OCI-LY7 (cell line): ENCODE measurements at regions not wholly inside any gene's neighbourhood (a gene's known extent, or its start where the extent isn't known, plus 50 kb on each side); places are given as distances from the start of the nearest gene placed in this dataset.

Experiments used
- BruUV-seq: library from RNA; stranded (reverse); fragments of 400-500 nt; replicated peaks from 2 replicates; lab custom pipeline; 2021; lab: Mats Ljungman, UMichigan
- CTCF ChIA-PET: fragments of 300-600 bp; sonication (Branson Sonifier 250); formaldehyde crosslinking; loops from one replicate; lab custom pipeline; 2022; ENCODE audit warnings: antibody characterized with exemption; ENCODE audit not compliant: unreplicated experiment; lab: Charles Lee
- POLR2A ChIA-PET: fragments of 300-600 bp; sonication (Branson Sonifier 250); formaldehyde crosslinking; loops from one replicate; lab custom pipeline; 2022; ENCODE audit warnings: antibody characterized with exemption; lab: Charles Lee
- DNase-seq: peaks from one replicate; pipeline ENCODE4 v3.0.0-alpha.2; 2015; ENCODE audit warnings: low spot score
- H2AFZ ChIP-seq: fragments of 200-600 bp; sonication (generic), shearing (Covaris generic); 2 replicates; pipeline ENCODE4 v1.6.1; 2014; ENCODE audit warnings: mild to moderate bottlenecking, antibody characterized with exemption, low read length, moderate library complexity
- H3K27ac ChIP-seq: fragments of 200-600 bp; sonication (generic); 2 replicates; pipeline ENCODE4 v1.5.1; 2014; ENCODE audit warnings: mixed run types, low read depth, mild to moderate bottlenecking, moderate library complexity, low read length, inconsistent platforms; ENCODE audit not compliant: poor library complexity, severe bottlenecking
- H3K36me3 ChIP-seq: fragments of 200-600 bp; sonication (generic); 2 replicates; pipeline ENCODE4 v1.6.1; 2014; ENCODE audit warnings: mild to moderate bottlenecking, antibody characterized with exemption, low read length, moderate library complexity, mixed read lengths; ENCODE audit not compliant: insufficient read depth
- H3K4me1 ChIP-seq: fragments of 200-600 bp; sonication (generic); 2 replicates; pipeline ENCODE4 v1.5.1; 2014; ENCODE audit warnings: mild to moderate bottlenecking, low read length; ENCODE audit not compliant: insufficient read depth, poor library complexity, severe bottlenecking
- H3K4me2 ChIP-seq: fragments of 200-600 bp; sonication (generic); 2 replicates; pipeline ENCODE4 v1.6.1; 2014; ENCODE audit warnings: mild to moderate bottlenecking, low read length
- H3K4me3 ChIP-seq: fragments of 200-600 bp; sonication (generic); 2 replicates; pipeline ENCODE4 v1.5.1; 2014; ENCODE audit warnings: mild to moderate bottlenecking, low read depth, low read length; ENCODE audit not compliant: poor library complexity, severe bottlenecking
- H3K79me2 ChIP-seq: fragments of 200-600 bp; sonication (generic); 2 replicates; pipeline ENCODE4 v1.6.1; 2016; ENCODE audit warnings: low read depth, mild to moderate bottlenecking, low read length, moderate library complexity, mixed read lengths; ENCODE audit not compliant: insufficient read depth
- H3K9me2 ChIP-seq: fragments of 200-600 bp; sonication (generic); 2 replicates; pipeline ENCODE4 v1.6.1; 2016; ENCODE audit warnings: mild to moderate bottlenecking, low read length, mixed read lengths; ENCODE audit not compliant: insufficient read depth
- H3K9me3 ChIP-seq: fragments of 200-600 bp; sonication (generic); 2 replicates; pipeline ENCODE4 v1.6.1; 2014; ENCODE audit warnings: mild to moderate bottlenecking, mixed run types, low read length, mixed read lengths
- H4K20me1 ChIP-seq: fragments of 200-600 bp; sonication (generic); 2 replicates; pipeline ENCODE4 v1.6.1; 2014; ENCODE audit warnings: mild to moderate bottlenecking, antibody characterized with exemption, low read length, moderate library complexity, mixed read lengths; ENCODE audit not compliant: insufficient read depth
- CTCF ChIP-seq: fragments of 200-600 bp; sonication (generic); conservative IDR thresholded peaks from 2 replicates; pipeline ENCODE4 v1.5.1; 2014; ENCODE audit warnings: mild to moderate bottlenecking, antibody characterized with exemption, low read length, moderate library complexity, mixed read lengths
- EZH2phosphoT487 ChIP-seq: fragments of 200-600 bp; sonication (generic); IDR thresholded peaks from 2 replicates; pipeline ENCODE4 v1.6.1; 2018; ENCODE audit warnings: low read depth, borderline replicate concordance, mild to moderate bottlenecking, mixed run types, antibody characterized with exemption, low read length, moderate library complexity, mixed read lengths
- intact Hi-C: fragments of 100-400 bp; cut with micrococcal nuclease; formaldehyde crosslinking; loops from one replicate; pipeline ENCODE4 v1.10.0; 2022; ENCODE audit not compliant: unreplicated experiment

GRCh38 chr18:55115606-55116005, 156.3 kb upstream of the CCDC68 start:
- Histone ChIP-seq H3K27ac (no peak overlapping the region), H3K36me3 (no peaks in the 10 kb centered on the region), H3K4me3 (no peak overlapping the region), H3K4me1 (no peaks in the 10 kb centered on the region), H2AFZ (no peak overlapping the region), H3K4me2 (no peak overlapping the region), H3K79me2 (no peaks in the 10 kb centered on the region), H3K9me2 (no peaks in the 10 kb centered on the region), H3K9me3 (no peaks in the 10 kb centered on the region), H4K20me1 (no peaks in the 10 kb centered on the region)
- TF ChIP-seq EZH2phosphoT487 (no peak), CTCF (no peak)
- no TSS peak for BruUV-seq
- intact Hi-C loops = no loop called here
- CTCF ChIA-PET = no interaction called here
- DNase-seq = no peak
- POLR2A ChIA-PET = interaction anchor here (0.7 kb wide), 1 partner anchor 46 kb away, joined by 3 read pairs; no protein-coding TSS in a partner anchor

- TF ChIP-seq CTCF = no peak
- TF ChIP-seq EZH2phosphoT487 = no peak
- CTCF ChIA-PET = no interaction called here
- POLR2A ChIA-PET = no interaction called here
- DNase-seq = no peak
- no peaks in the 10 kb centered on the region for H3K9me3 ChIP-seq
- H3K4me1 ChIP-seq = no peaks in the 10 kb centered on the region
- intact Hi-C loops = no loop called here
- H4K20me1 ChIP-seq = no peaks in the 10 kb centered on the region
- H3K27ac ChIP-seq = no peak overlapping the region
- no TSS peak for BruUV-seq
- no peaks in the 10 kb centered on the region for H3K79me2 ChIP-seq
- no peak overlapping the region for H3K4me2 ChIP-seq
- H3K36me3 ChIP-seq = no peaks in the 10 kb centered on the region
- no peaks in the 10 kb centered on the region for H3K9me2 ChIP-seq
- no peak overlapping the region for H3K4me3 ChIP-seq
- H2AFZ ChIP-seq = no peak overlapping the region
Measured at GRCh38 chr18:55114876-55115275, 155.6 kb upstream of the CCDC68 start.

- POLR2A ChIA-PET = no interaction called here
- H3K4me3 ChIP-seq = no peak overlapping the region
- intact Hi-C loops = no loop called here
- no peak overlapping the region for H3K4me2 ChIP-seq
- DNase-seq = no peak
- H4K20me1 ChIP-seq = no peaks in the 10 kb centered on the region
- H2AFZ ChIP-seq = no peak overlapping the region
- H3K9me2 ChIP-seq = no peaks in the 10 kb centered on the region
- CTCF ChIA-PET = no interaction called here
- no TSS peak for BruUV-seq
- H3K4me1 ChIP-seq = no peaks in the 10 kb centered on the region
- TF ChIP-seq EZH2phosphoT487 = no peak
- TF ChIP-seq CTCF = no peak
- no peak overlapping the region for H3K27ac ChIP-seq
- no peaks in the 10 kb centered on the region for H3K79me2 ChIP-seq
- no peaks in the 10 kb centered on the region for H3K9me3 ChIP-seq
- H3K36me3 ChIP-seq = no peaks in the 10 kb centered on the region
Measured at GRCh38 chr18:55113800-55114199, 154.5 kb upstream of the CCDC68 start.
